AG04450 (cell line): ENCODE measurements at regions not wholly inside any gene's neighbourhood (a gene's known extent, or its start where the extent isn't known, plus 50 kb on each side); places are given as distances from the start of the nearest gene placed in this dataset.
A peak's percentile ranks its signal among the peaks of the same experiment; 100 is the strongest.
"Not testable (repeated sequence)": the region's sequence is repeated elsewhere in the genome, so short reads cannot be mapped to it uniquely, and the experiment has no call there.

ENCODE experiments used
- CTCF ChIA-PET: fragments of 300-600, 350-600 bp; formaldehyde crosslinking; extraction: SDS; loops from one replicate; lab custom pipeline; 2022; ENCODE audit warnings: antibody characterized with exemption, inconsistent platforms; lab: Charles Lee
- POLR2A ChIA-PET: fragments of 350-600 bp; formaldehyde crosslinking; extraction: SDS; loops from one replicate; lab custom pipeline; 2021; ENCODE audit warnings: antibody characterized with exemption, inconsistent platforms; lab: Yijun Ruan, JAX
- DNase-seq: peaks from one replicate; pipeline ENCODE4 v3.0.0-alpha.2; 2011; ENCODE audit warnings: low read depth, low spot score
- H3K27ac ChIP-seq: one replicate; pipeline ENCODE4 v1.5.1; 2012; ENCODE audit warnings: low read depth, low read length, control low read depth
- H3K27me3 ChIP-seq: one replicate; pipeline ENCODE4 v1.6.0; 2012; ENCODE audit warnings: low read length; ENCODE audit not compliant: control insufficient read depth, insufficient read depth
- H3K4me3 ChIP-seq: 2 replicates; pipeline ENCODE4 v1.5.1; 2011; ENCODE audit warnings: mild to moderate bottlenecking, low read depth, low read length, control low read depth
- H3K9me3 ChIP-seq: 2 replicates; pipeline ENCODE4 v1.5.1; 2012; ENCODE audit warnings: low read length; ENCODE audit not compliant: control insufficient read depth, insufficient read depth
- TF ChIP-seq, protein P1 (sequence below): IDR thresholded peaks from 2 replicates; pipeline ENCODE4 v1.5.1; 2011; ENCODE audit warnings: low read depth, low read length, control low read depth, inconsistent platforms

DNA sequence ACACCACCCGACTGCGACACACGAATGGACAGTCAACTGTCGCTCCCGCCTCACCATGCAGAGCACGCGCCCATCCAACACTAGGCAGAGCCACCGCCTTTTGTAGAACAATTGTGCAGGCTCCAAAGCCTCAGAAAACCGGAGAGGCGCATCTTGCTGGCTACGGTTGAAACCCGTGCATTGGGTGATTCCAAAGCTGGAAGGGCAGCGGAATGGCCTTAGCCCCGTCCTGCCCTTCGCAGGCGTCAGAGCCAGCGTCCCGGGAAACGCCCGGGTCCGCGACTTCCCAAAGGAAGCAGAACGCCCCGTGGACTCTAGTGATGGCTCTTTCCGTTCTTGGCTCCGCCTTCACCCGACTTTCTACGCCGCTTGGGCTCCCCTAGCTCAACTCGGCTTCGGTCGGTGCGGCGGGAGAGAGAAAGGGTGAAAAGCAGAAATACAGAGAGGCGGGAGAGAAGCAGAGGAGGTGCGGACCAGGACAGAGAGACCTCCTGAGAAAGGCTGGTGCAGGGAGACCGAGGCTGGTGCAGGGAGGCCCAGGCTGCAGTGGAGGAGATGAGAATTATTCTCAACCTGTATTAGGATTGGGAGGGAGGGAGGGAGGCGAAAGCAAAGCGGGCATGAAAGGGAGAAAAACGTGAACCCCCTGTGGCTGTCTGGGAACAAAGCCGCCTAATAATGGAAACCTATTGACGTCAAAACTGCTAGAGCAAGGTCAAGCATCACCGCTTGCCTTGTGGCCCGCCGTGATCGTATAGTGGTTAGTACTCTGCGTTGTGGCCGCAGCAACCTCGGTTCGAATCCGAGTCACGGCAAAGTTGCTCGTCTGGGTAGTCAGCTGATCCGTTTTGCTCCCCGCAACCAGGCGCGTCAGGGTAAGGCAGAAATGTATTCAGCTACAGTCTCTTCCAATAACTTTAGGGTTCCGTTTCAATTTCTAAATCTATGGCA, 99.5 kb downstream of the PRKAB2 start:
- no peak overlapping the region for H3K27ac ChIP-seq
- ChIA-PET POLR2A (no interaction called here), CTCF (no interaction called here)
- DNase-seq = no peak
- H3K4me3 ChIP-seq = peak overlapping the region; percentile 17; the same call in 1 of the 2 replicates
- TF ChIP-seq, protein P1, sequence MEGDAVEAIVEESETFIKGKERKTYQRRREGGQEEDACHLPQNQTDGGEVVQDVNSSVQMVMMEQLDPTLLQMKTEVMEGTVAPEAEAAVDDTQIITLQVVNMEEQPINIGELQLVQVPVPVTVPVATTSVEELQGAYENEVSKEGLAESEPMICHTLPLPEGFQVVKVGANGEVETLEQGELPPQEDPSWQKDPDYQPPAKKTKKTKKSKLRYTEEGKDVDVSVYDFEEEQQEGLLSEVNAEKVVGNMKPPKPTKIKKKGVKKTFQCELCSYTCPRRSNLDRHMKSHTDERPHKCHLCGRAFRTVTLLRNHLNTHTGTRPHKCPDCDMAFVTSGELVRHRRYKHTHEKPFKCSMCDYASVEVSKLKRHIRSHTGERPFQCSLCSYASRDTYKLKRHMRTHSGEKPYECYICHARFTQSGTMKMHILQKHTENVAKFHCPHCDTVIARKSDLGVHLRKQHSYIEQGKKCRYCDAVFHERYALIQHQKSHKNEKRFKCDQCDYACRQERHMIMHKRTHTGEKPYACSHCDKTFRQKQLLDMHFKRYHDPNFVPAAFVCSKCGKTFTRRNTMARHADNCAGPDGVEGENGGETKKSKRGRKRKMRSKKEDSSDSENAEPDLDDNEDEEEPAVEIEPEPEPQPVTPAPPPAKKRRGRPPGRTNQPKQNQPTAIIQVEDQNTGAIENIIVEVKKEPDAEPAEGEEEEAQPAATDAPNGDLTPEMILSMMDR = no peak
- peaks cover 4% of the 10 kb centered on the region; the same call in 1 of the 2 replicates for H3K9me3 ChIP-seq
- peaks cover 49% of the 10 kb centered on the region for H3K27me3 ChIP-seq

DNA sequence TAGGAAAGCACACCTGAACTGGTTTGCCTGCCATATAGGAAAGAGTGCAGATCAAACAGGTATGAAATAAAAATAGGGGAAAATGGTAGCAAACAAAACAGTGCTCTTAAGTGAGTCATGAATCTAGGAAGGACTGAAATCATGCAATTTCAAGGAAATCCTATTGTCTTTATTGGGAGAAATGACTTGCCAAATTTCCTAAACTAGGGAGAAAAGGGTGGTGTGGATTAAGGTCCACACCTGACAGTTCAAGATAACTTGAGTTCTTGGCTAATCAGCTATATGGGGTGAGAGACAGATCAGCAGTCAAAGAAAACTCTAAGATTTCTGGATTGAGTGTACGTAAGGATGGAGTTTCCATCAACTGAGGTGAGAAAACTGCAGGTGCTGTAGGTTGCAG, 101.1 kb downstream of the PRKAB2 start:
- POLR2A ChIA-PET = no interaction called here
- no peak for DNase-seq
- CTCF ChIA-PET = no interaction called here

DNA sequence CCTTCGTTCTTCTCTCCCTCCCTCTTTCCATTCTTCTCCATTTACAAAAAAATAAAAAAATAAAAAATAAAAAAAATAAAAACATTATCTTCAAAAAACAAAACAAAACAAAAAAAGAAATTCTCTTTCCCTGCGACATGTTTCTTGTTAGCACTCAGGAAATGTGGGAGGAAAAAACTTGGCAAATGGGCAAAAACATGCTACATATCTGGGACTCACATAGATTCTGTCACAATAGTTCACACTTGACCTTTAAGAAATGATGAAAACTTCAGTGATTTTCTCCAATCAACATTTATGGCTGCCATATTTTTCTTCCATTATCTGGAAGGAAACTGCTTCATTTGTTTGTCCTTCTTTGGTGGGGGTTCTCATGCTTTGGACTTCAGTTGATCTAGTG, 109.3 kb downstream of the PRKAB2 start:
- ChIA-PET CTCF (no interaction called here), POLR2A (no interaction called here)
- TF ChIP-seq, protein P1 = no peak
- no peak overlapping the region for H3K27ac ChIP-seq
- H3K9me3 ChIP-seq = no peaks in the 10 kb centered on the region; the same call in 1 of the 2 replicates
- no peak for DNase-seq
- H3K4me3 ChIP-seq = no peak overlapping the region
- no peaks in the 10 kb centered on the region for H3K27me3 ChIP-seq

More for the DNA sequence above, 101.1 kb downstream of the PRKAB2 start:
- no peak overlapping the region for H3K27ac ChIP-seq
- TF ChIP-seq, protein P1 = no peak
- H3K27me3 ChIP-seq = peaks cover 33% of the 10 kb centered on the region
- no peaks in the 10 kb centered on the region for H3K9me3 ChIP-seq
- H3K4me3 ChIP-seq = no peak overlapping the region

DNA sequence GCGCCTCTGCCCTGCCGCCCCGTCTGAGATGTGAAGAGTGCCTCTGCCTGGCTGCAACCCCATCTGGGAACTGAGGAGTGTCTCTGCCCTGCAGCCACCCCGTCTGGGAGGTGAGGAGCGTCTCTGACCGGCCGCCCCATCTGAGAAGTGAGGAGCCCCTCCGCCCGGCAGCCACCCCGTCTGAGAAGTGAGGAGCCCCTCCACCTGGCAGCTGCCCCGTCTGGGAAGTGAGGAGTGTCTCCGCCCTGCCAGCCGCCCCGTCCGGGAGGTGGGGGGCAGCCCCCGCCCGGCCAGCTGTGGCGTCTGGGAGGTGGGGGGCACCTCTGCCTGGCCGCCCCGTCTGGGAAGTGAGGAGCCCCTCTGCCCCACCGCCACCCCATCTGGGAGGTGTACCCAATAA, 110.4 kb downstream of the PRKAB2 start:
- CTCF ChIA-PET, POLR2A ChIA-PET, H3K9me3 ChIP-seq, DNase-seq, H3K27ac ChIP-seq, H3K4me3 ChIP-seq, H3K27me3 ChIP-seq: not testable (repeated sequence)

DNA sequence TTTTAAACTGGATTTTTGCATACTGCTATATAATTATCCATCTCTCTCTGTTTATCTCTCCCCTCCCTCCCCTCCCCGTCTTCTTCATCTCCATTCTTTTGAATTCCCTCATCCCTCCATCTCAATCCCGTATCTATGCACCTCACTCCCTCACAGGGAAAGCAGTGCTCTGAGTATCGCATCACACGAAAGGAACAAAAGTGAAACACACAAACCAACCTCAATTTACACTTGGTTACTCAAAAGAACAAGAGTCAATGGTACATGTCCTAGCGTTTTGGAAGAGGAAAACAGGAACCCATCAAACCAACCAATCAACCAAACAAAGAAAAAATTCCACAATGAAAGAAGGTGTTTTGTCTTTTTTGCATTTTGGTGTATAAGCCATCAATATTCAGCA, 115.1 kb downstream of the NBPF12 start:
- POLR2A ChIA-PET = no interaction called here
- CTCF ChIA-PET = no interaction called here
- TF ChIP-seq, protein P1 = no peak

More for the DNA sequence above, 115.1 kb downstream of the NBPF12 start:
- Histone ChIP-seq H3K27ac (no peak overlapping the region), H3K9me3 (no peaks in the 10 kb centered on the region), H3K4me3 (no peak overlapping the region), H3K27me3 (no peaks in the 10 kb centered on the region)
- no peak for DNase-seq
